ENCODE measurements at regions not wholly inside any gene's neighbourhood (a gene's known extent, or its start where the extent isn't known, plus 50 kb on each side); places are given as distances from the start of the nearest gene placed in this dataset.
"Not testable (repeated sequence)": the region's sequence is repeated elsewhere in the genome, so short reads cannot be mapped to it uniquely, and the experiment has no call there.

DNA sequence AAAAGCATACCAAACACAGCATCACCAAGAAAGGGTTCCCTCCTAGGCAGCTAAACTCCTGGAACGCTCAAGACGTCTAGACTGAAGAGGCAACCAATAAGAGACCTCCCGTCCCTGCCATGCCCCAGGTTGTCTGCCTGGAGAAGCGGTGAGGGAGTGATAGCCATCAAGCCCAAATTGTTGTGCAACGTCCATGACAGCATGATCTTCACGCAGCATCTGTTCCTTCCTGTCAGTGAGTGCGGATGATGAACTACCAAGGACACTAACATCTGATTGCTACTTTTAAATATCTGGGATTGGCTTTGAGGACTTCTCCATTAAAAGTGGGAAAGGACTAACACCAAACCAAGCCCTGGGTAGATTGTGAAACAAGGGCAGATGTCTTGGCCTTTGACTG is 149.7 kb downstream of the TXNL1 start:
- Mint-ChIP-seq H3K9me3 (no peaks in the 10 kb centered on the region), H3K27me3 (ENCODE audit: low read depth in 2 of 2) (no peaks in the 10 kb centered on the region), H3K4me1 (no peaks in the 10 kb centered on the region), H3K36me3 (no peaks in the 10 kb centered on the region), H3K27ac (no peak overlapping the region), H3K4me3 (no peak overlapping the region)
- intact Hi-C loops (cut with micrococcal nuclease): no loop called here
- ATAC-seq (no peak), DNase-seq (no peak)
- 85% methylated on average over 7 of the region's 7 CpGs for WGBS (ENCODE audit: insufficient coverage)
- Histone ChIP-seq H3K36me3 (ENCODE audit: control insufficient read depth, insufficient read depth, low read length) (no peaks in the 10 kb centered on the region), H3K9me3 (ENCODE audit: control insufficient read depth, insufficient read depth, low read length) (no peaks in the 10 kb centered on the region), H3K27me3 (ENCODE audit: control insufficient read depth, insufficient read depth, low read length) (no peaks in the 10 kb centered on the region), H3K27ac (ENCODE audit: low read length) (no peak overlapping the region), H3K4me3 (ENCODE audit: low read length) (no peak overlapping the region), H3K4me1 (ENCODE audit: control insufficient read depth, insufficient read depth, low read length) (no peaks in the 10 kb centered on the region)
- TF ChIP-seq CTCF (IDR thresholded peaks at IDR 0.05): no peak

- H3K27me3 ChIP-seq (ENCODE audit: control insufficient read depth, insufficient read depth, low read length): no peaks in the 10 kb centered on the region
- no peak overlapping the region for H3K27ac Mint-ChIP-seq
- H3K4me1 ChIP-seq (ENCODE audit: control insufficient read depth, insufficient read depth, low read length): no peaks in the 10 kb centered on the region
- no peaks in the 10 kb centered on the region for H3K36me3 ChIP-seq (ENCODE audit: control insufficient read depth, insufficient read depth, low read length)
- WGBS (ENCODE audit: insufficient coverage): 34% methylated on average over 2 of the region's 2 CpGs
- no peak overlapping the region for H3K4me3 Mint-ChIP-seq
- no peaks in the 10 kb centered on the region for H3K4me1 Mint-ChIP-seq
- H3K9me3 ChIP-seq (ENCODE audit: control insufficient read depth, insufficient read depth, low read length): no peaks in the 10 kb centered on the region
- no peaks in the 10 kb centered on the region for H3K9me3 Mint-ChIP-seq
- intact Hi-C loops (cut with micrococcal nuclease): no loop called here
- no peak overlapping the region for H3K27ac ChIP-seq (ENCODE audit: low read length)
- no peak overlapping the region for H3K4me3 ChIP-seq (ENCODE audit: low read length)
- H3K27me3 Mint-ChIP-seq (ENCODE audit: low read depth in 2 of 2): no peaks in the 10 kb centered on the region
- no peaks in the 10 kb centered on the region for H3K36me3 Mint-ChIP-seq
- no peak for ATAC-seq
- TF ChIP-seq CTCF (IDR thresholded peaks at IDR 0.05): no peak
- DNase-seq: no peak
Measured at GRCh38 chr18:56487801-56488200, 150.6 kb downstream of the TXNL1 start.

DNA sequence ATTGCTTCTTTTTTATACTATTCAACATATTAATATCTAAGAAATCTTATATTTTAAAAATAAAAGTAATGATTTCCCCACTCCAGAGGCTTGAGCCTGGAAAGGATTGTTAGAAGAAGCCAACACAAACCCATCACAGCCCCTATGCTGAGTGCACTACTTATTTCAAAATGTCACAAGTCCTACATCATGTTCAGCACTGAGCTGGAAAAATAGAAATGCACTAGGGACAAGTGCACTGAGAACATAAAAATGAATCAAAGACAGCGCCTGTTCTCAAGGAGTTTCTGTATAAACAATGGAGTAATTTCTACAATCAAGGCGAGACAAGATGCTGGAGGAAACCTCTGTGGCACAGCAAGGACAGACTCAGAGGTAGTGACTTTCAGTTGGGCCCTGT is 155.0 kb downstream of the TXNL1 start:
- intact Hi-C loops (cut with micrococcal nuclease): no loop called here
- H3K27me3 ChIP-seq (ENCODE audit: control insufficient read depth, insufficient read depth, low read length): no peaks in the 10 kb centered on the region
- no peaks in the 10 kb centered on the region for H3K4me1 ChIP-seq (ENCODE audit: control insufficient read depth, insufficient read depth, low read length)
- WGBS (ENCODE audit: insufficient coverage): 93% methylated on average over 2 of the region's 2 CpGs
- no peaks in the 10 kb centered on the region for H3K27me3 Mint-ChIP-seq (ENCODE audit: low read depth in 2 of 2)
- TF ChIP-seq CTCF (IDR thresholded peaks at IDR 0.05): no peak
- H3K27ac ChIP-seq (ENCODE audit: low read length): no peak overlapping the region
- no peak overlapping the region for H3K4me3 ChIP-seq (ENCODE audit: low read length)
- H3K27ac Mint-ChIP-seq: no peak overlapping the region
- no peaks in the 10 kb centered on the region for H3K36me3 Mint-ChIP-seq
- no peaks in the 10 kb centered on the region for H3K36me3 ChIP-seq (ENCODE audit: control insufficient read depth, insufficient read depth, low read length)
- ATAC-seq (no peak), DNase-seq (no peak)
- no peak overlapping the region for H3K4me3 Mint-ChIP-seq
- H3K9me3 Mint-ChIP-seq: peaks cover 0 to 5% of the 10 kb centered on the region in 2 donors
- H3K9me3 ChIP-seq (ENCODE audit: control insufficient read depth, insufficient read depth, low read length): no peaks in the 10 kb centered on the region
- H3K4me1 Mint-ChIP-seq: no peaks in the 10 kb centered on the region

DNA sequence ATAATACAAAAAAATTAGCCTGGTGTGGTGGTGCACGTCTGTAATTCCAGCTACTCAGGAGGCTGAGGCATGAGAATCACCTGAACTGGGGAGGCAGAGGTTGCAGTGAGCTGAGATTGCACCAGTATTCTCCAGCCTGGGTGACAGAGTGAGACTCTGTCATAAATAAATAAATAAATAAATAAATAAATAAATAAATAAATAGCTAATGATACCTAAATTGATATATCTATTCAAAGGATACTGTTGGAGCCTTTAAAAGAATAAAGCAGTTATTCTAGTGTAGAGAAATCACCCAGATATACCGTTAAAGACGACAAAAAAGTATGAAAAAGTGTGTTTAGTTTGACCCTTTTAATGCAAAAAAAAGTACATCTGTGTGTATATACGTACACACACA is 155.6 kb downstream of the TXNL1 start:
- ATAC-seq; H3K27me3 Mint-ChIP-seq (ENCODE audit: low read depth in 2 of 2); H3K4me3 ChIP-seq (ENCODE audit: low read length); H3K4me1 ChIP-seq (ENCODE audit: control insufficient read depth, insufficient read depth, low read length); H3K27ac Mint-ChIP-seq; H3K36me3 Mint-ChIP-seq; H3K9me3 ChIP-seq (ENCODE audit: control insufficient read depth, insufficient read depth, low read length); H3K36me3 ChIP-seq (ENCODE audit: control insufficient read depth, insufficient read depth, low read length); DNase-seq; H3K27me3 ChIP-seq (ENCODE audit: control insufficient read depth, insufficient read depth, low read length); H3K4me3 Mint-ChIP-seq; intact Hi-C loops (cut with micrococcal nuclease); H3K9me3 Mint-ChIP-seq; H3K4me1 Mint-ChIP-seq; H3K27ac ChIP-seq (ENCODE audit: low read length): not testable (repeated sequence)
- 88% methylated on average over 1 of the region's 4 CpGs for WGBS (ENCODE audit: insufficient coverage)
